Tibial nerve (tissue), 4 donors: ENCODE measurements at regions not wholly inside any gene's neighbourhood (a gene's known extent, or its start where the extent isn't known, plus 50 kb on each side); places are given as distances from the start of the nearest gene placed in this dataset.

Experiments used
- DNase-seq, 2 donors: peaks; one replicate each; pipeline ENCODE4 v3.0.0-alpha.2; 2019; ENCODE audit warnings: low spot score in 2 of 2
- H3K27ac ChIP-seq, 4 donors: fragments of 200-600 bp; sonication (generic) in 3 of 4; one replicate each; pipeline ENCODE4 v1.5.1; 2017 to 2019; ENCODE audit warnings: mild to moderate bottlenecking in 1 of 4
- H3K27me3 ChIP-seq, 2 donors: fragments of 200-600 bp; sonication (generic) in 1 of 2; one replicate each; pipeline versions ENCODE4 v1.5.1 to v1.6.0; 2017 to 2019
- H3K36me3 ChIP-seq, 3 donors: fragments of 200-600 bp; sonication (generic); one replicate each; pipeline ENCODE4 v1.5.1; 2018 to 2019
- H3K4me1 ChIP-seq, 4 donors: fragments of 200-600 bp; sonication (generic) in 3 of 4; one replicate each; pipeline ENCODE4 v1.5.1; 2017 to 2019
- H3K4me3 ChIP-seq, 4 donors: fragments of 200-600 bp; sonication (generic) in 3 of 4; one replicate each; pipeline ENCODE4 v1.5.1; 2017 to 2019; ENCODE audit warnings: mild to moderate bottlenecking in 1 of 4, moderate library complexity in 1 of 4
- H3K9me3 ChIP-seq, 4 donors: fragments of 200-600 bp; sonication (generic) in 3 of 4; one replicate each; pipeline ENCODE4 v1.5.1; 2017 to 2019
- CTCF ChIP-seq, 5 experiments: fragments of 200-600 bp in 3 of 5; fragments of 450-650 bp in 2 of 5; sonication (generic) in 3 of 5; IDR thresholded peaks; one replicate each; pipeline ENCODE4 v1.5.1; 2016 to 2019; ENCODE audit warnings: antibody characterized with exemption in 5 of 5, mild to moderate bottlenecking in 3 of 5, moderate library complexity in 2 of 5
- EP300 ChIP-seq, 2 donors: sonication (generic); formaldehyde crosslinking; IDR thresholded peaks; one replicate each; pipeline ENCODE4 v1.6.1; 2017; ENCODE audit warnings: antibody characterized with exemption in 2 of 2, mild to moderate bottlenecking in 1 of 2
- POLR2A ChIP-seq, 2 donors: fragments of 450-650 bp; IDR thresholded peaks; one replicate each; pipeline ENCODE4 v1.6.1; 2017; ENCODE audit warnings: antibody characterized with exemption in 2 of 2, mild to moderate bottlenecking in 2 of 2, moderate library complexity in 2 of 2
- WGBS, 2 donors: methylation state at CpG; one replicate each; pipeline ENCODE4 v1.1.5; 2018; 5-methylcytosine and 5-hydroxymethylcytosine counted together

GRCh38 chr9:74333384-74334032 lies 163.6 kb upstream of the RORB start:
- Histone ChIP-seq H3K27ac (no peak overlapping the region), H3K36me3 (no peaks in the 10 kb centered on the region), H3K4me3 (no peak overlapping the region), H3K27me3 (no peaks in the 10 kb centered on the region), H3K4me1 (no peaks in the 10 kb centered on the region), H3K9me3 (no peaks in the 10 kb centered on the region)
- no peak for TF ChIP-seq POLR2A (IDR thresholded peaks at IDR 0.05)
- TF ChIP-seq EP300 (IDR thresholded peaks at IDR 0.05): no peak
- no peak for TF ChIP-seq CTCF (IDR thresholded peaks at IDR 0.05)
- 48 to 57% methylated on average over 5 of the region's 5 CpGs for WGBS, 2 donors
- DNase-seq: no peak

- no peak for DNase-seq
- no peak overlapping the region for H3K4me3 ChIP-seq
- WGBS, 2 donors: 78 to 85% methylated on average over 2 of the region's 2 CpGs
- TF ChIP-seq POLR2A (IDR thresholded peaks at IDR 0.05): no peak
- TF ChIP-seq EP300 (IDR thresholded peaks at IDR 0.05): no peak
- TF ChIP-seq CTCF (IDR thresholded peaks at IDR 0.05): no peak
- H3K4me1 ChIP-seq: no peaks in the 10 kb centered on the region
- no peak overlapping the region for H3K27ac ChIP-seq
- H3K27me3 ChIP-seq: no peaks in the 10 kb centered on the region
- no peaks in the 10 kb centered on the region for H3K36me3 ChIP-seq
- H3K9me3 ChIP-seq: no peaks in the 10 kb centered on the region
Observed at GRCh38 chr9:74334271-74334670, 162.9 kb upstream of the RORB start.

GRCh38 chr9:74336161-74336560 lies 161.0 kb upstream of the RORB start:
- Histone ChIP-seq H3K9me3 (no peaks in the 10 kb centered on the region), H3K36me3 (no peaks in the 10 kb centered on the region), H3K27me3 (no peaks in the 10 kb centered on the region), H3K4me3 (no peak overlapping the region), H3K27ac (no peak overlapping the region), H3K4me1 (no peaks in the 10 kb centered on the region)
- DNase-seq: no peak
- 57 to 63% methylated on average over 1 of the region's 1 CpG for WGBS, 2 donors
- TF ChIP-seq EP300 (IDR thresholded peaks at IDR 0.05) (no peak), POLR2A (IDR thresholded peaks at IDR 0.05) (no peak)

- no peaks in the 10 kb centered on the region for H3K27me3 ChIP-seq
- no peaks in the 10 kb centered on the region for H3K36me3 ChIP-seq
- no peaks in the 10 kb centered on the region for H3K9me3 ChIP-seq
- no peak overlapping the region for H3K4me3 ChIP-seq
- WGBS, 2 donors: 73 to 75% methylated on average over 3 of the region's 3 CpGs
- H3K4me1 ChIP-seq: no peaks in the 10 kb centered on the region
- H3K27ac ChIP-seq: no peak overlapping the region
- DNase-seq: no peak
- no peak for TF ChIP-seq EP300 (IDR thresholded peaks at IDR 0.05)
- TF ChIP-seq CTCF (IDR thresholded peaks at IDR 0.05): no peak
- TF ChIP-seq POLR2A (IDR thresholded peaks at IDR 0.05): no peak
Observed at GRCh38 chr9:74348777-74349176, 148.4 kb upstream of the RORB start.

- H3K36me3 ChIP-seq: no peaks in the 10 kb centered on the region
- no peak overlapping the region for H3K4me3 ChIP-seq
- 66 to 75% methylated on average over 2 of the region's 2 CpGs for WGBS, 2 donors
- H3K27ac ChIP-seq: no peak overlapping the region
- TF ChIP-seq POLR2A (IDR thresholded peaks at IDR 0.05) (no peak), EP300 (IDR thresholded peaks at IDR 0.05) (no peak), CTCF (IDR thresholded peaks at IDR 0.05) (no peak)
- DNase-seq: no peak
- H3K4me1 ChIP-seq: no peaks in the 10 kb centered on the region
- H3K9me3 ChIP-seq: no peaks in the 10 kb centered on the region
- no peaks in the 10 kb centered on the region for H3K27me3 ChIP-seq
Observed at GRCh38 chr9:74355107-74355506, 142.0 kb upstream of the RORB start.

GRCh38 chr9:74357577-74357976 lies 139.6 kb upstream of the RORB start:
- WGBS, 2 donors: 18 to 36% methylated on average over 2 of the region's 2 CpGs
- no peaks in the 10 kb centered on the region for H3K36me3 ChIP-seq
- no peak for DNase-seq
- no peak overlapping the region for H3K27ac ChIP-seq
- no peaks in the 10 kb centered on the region for H3K27me3 ChIP-seq
- no peak overlapping the region for H3K4me3 ChIP-seq
- no peaks in the 10 kb centered on the region for H3K4me1 ChIP-seq
- no peak for TF ChIP-seq POLR2A (IDR thresholded peaks at IDR 0.05)
- no peak for TF ChIP-seq CTCF (IDR thresholded peaks at IDR 0.05)
- no peak for TF ChIP-seq EP300 (IDR thresholded peaks at IDR 0.05)
- no peaks in the 10 kb centered on the region for H3K9me3 ChIP-seq
